GM23248 (cell line): ENCODE measurements at regions not wholly inside any gene's neighbourhood (a gene's known extent, or its start where the extent isn't known, plus 50 kb on each side); places are given as distances from the start of the nearest gene placed in this dataset.

ENCODE experiments used
- DNase-seq: peaks from one replicate; pipeline ENCODE4 v3.0.0-alpha.2; 2015
- H2AFZ ChIP-seq: fragments of 200-600 bp; sonication (generic); 2 replicates; pipeline ENCODE4 v1.6.1; 2016; ENCODE audit warnings: antibody characterized with exemption
- H3F3A ChIP-seq: fragments of 200-600 bp; sonication (generic); 2 replicates; pipeline ENCODE4 v1.6.1; 2016; ENCODE audit warnings: mild to moderate bottlenecking, antibody characterized with exemption, mixed run types; ENCODE audit not compliant: insufficient read depth
- H3K27ac ChIP-seq: fragments of 200-600 bp; sonication (generic); 2 replicates; pipeline ENCODE4 v1.5.1; 2016; ENCODE audit warnings: mild to moderate bottlenecking
- H3K27me3 ChIP-seq: fragments of 200-600 bp; sonication (generic); replicated peaks from 2 replicates; pipeline ENCODE4 v1.6.1; 2016; ENCODE audit warnings: mild to moderate bottlenecking; ENCODE audit not compliant: insufficient read depth
- H3K36me3 ChIP-seq: fragments of 200-600 bp; sonication (generic); 2 replicates; pipeline ENCODE4 v1.6.1; 2016; ENCODE audit warnings: low read depth, mild to moderate bottlenecking
- H3K4me1 ChIP-seq: fragments of 200-600 bp; sonication (generic); 2 replicates; pipeline ENCODE4 v1.6.1; 2016; ENCODE audit warnings: mild to moderate bottlenecking; ENCODE audit not compliant: insufficient read depth
- H3K4me2 ChIP-seq: fragments of 200-600 bp; sonication (generic); one replicate; pipeline ENCODE4 v1.6.1; 2016; ENCODE audit warnings: mild to moderate bottlenecking; ENCODE audit not compliant: unreplicated experiment
- H3K4me3 ChIP-seq: fragments of 200-600 bp; sonication (generic); 2 replicates; pipeline ENCODE4 v1.5.1; 2016; ENCODE audit warnings: mild to moderate bottlenecking
- H3K79me2 ChIP-seq: fragments of 200-600 bp; sonication (generic); 2 replicates; pipeline ENCODE4 v1.6.1; 2016; ENCODE audit warnings: mild to moderate bottlenecking; ENCODE audit not compliant: insufficient read depth
- H3K9ac ChIP-seq: fragments of 200-600 bp; sonication (generic); 2 replicates; pipeline ENCODE4 v1.6.1; 2016; ENCODE audit warnings: mild to moderate bottlenecking
- H3K9me2 ChIP-seq: fragments of 200-600 bp; sonication (generic); 2 replicates; pipeline ENCODE4 v1.6.1; 2016; ENCODE audit warnings: mixed run types, mild to moderate bottlenecking, moderate library complexity; ENCODE audit not compliant: insufficient read depth
- H3K9me3 ChIP-seq: fragments of 200-600 bp; sonication (generic); one replicate; pipeline ENCODE4 v1.6.1; 2017; ENCODE audit warnings: low read depth
- H4K20me1 ChIP-seq: fragments of 200-600 bp; sonication (generic); 2 replicates; pipeline ENCODE4 v1.6.0; 2016; ENCODE audit not compliant: insufficient read depth
- EZH2 ChIP-seq: fragments of 200-600 bp; sonication (generic); IDR thresholded peaks from 2 replicates; pipeline ENCODE4 v1.6.1; 2018; ENCODE audit warnings: antibody characterized with exemption, mild to moderate bottlenecking; ENCODE audit not compliant: insufficient read depth, poor library complexity, severe bottlenecking
- EZH2phosphoT487 ChIP-seq: fragments of 200-600 bp; sonication (generic); IDR thresholded peaks from 2 replicates; pipeline ENCODE4 v1.6.1; 2018; ENCODE audit warnings: antibody characterized with exemption, moderate library complexity, mild to moderate bottlenecking, low read depth; ENCODE audit not compliant: insufficient read depth
- WGBS, 2 experiments: methylation state at CpG; one replicate each; pipeline ENCODE4 v1.1.6; 2015 to 2017; ENCODE audit warnings: low lambda C conversion rate in 2 of 2, low coverage in 1 of 2; ENCODE audit errors: missing lambda C conversion rate in 2 of 2; 5-methylcytosine and 5-hydroxymethylcytosine counted together
- in situ Hi-C: fragments of 300-500 bp; cut with MboI; formaldehyde crosslinking; loops from 2 replicates; pipeline ENCODE4 v1.15.0; 2020

DNA sequence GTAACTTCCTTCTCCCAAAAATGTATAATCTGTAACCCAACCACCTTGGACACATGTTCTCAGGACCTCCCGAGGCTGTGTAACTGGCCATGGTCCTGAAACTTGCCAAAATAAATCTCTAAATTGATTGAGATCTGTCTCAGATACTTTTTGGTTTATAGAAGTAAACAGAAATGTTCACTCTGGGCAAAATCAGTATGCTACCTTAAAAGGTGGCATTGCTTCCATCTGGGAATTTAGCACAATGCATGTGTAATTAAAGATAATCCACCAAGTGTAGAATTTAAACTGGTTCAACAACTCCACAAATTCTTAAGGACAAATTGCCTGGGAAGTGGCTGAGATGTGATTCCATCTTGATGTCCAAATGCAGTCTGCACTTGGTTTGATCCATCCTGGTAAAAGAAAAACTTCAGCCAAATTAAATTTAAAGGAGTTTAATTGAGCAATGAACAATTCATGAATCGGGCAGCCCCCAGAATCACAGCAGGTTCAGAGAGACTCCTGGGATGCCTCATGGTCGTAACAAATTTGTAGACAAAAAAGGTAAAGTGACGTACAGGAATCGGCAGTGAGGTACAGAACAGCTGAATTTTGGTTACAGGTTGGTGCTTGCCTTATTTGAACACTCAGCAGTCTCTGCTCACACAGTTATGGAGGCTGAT, 102.6 kb upstream of the PFKP start:
- DNase-seq = no peak
- peaks cover 18% of the 10 kb centered on the region for H3K27me3 ChIP-seq
- H3K9me2 ChIP-seq = no peaks in the 10 kb centered on the region
- H3K27ac ChIP-seq = no peak overlapping the region
- H3K9me3 ChIP-seq = no peaks in the 10 kb centered on the region
- H3K79me2 ChIP-seq = no peaks in the 10 kb centered on the region
- no peak overlapping the region for H3K4me3 ChIP-seq
- H3K4me2 ChIP-seq = no peak overlapping the region
- no peaks in the 10 kb centered on the region for H3K36me3 ChIP-seq
- TF ChIP-seq EZH2 (no peak), EZH2phosphoT487 (no peak)
- 20 to 25% methylated on average over 5 of the region's 5 CpGs for WGBS, 2 experiments
- in situ Hi-C loops = no loop called here
- peaks cover 10% of the 10 kb centered on the region for H3K4me1 ChIP-seq
- H3F3A ChIP-seq = peaks cover 12% of the 10 kb centered on the region
- no peaks in the 10 kb centered on the region for H4K20me1 ChIP-seq
- H3K9ac ChIP-seq = no peak overlapping the region
- H2AFZ ChIP-seq = no peak overlapping the region

DNA sequence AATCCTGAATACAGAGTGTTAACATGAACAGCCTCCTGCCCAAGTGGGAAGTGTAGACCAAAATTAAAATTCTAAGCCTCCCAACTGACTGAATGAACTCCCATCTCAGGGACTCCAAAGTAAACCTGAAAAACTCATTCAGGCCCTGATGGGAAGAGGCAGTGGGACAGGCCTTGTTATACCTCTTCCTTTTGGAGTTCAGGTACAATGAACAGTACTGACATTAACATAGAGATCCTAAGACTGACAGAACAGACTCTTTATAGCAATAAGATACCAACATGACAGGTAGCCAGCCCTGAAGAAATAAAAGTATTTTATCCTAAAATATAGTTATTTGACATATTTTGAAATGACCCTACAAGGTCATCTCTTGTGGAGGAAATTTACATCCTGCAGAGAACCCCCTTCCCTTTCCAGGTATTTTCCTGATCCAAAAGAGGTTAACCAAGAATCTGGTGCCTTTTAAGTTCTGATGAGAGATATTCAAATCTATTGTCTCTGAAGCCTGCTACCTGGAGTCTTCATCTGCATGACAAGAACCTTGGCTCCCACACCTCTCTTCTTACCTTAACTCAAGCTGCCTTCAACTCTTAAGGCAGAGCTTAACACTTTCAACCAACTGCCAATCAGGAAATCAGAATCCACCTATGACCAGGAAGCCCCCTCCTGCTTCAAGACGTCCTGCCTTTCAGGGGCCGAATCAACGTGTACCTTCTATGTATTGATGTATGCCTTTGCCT, 103.3 kb upstream of the PFKP start:
- 31% methylated on average over 3 of the region's 3 CpGs for WGBS, 2 experiments
- no peak overlapping the region for H2AFZ ChIP-seq
- H3K9me3 ChIP-seq = no peaks in the 10 kb centered on the region
- peaks cover 18% of the 10 kb centered on the region for H3K27me3 ChIP-seq
- no peaks in the 10 kb centered on the region for H3K36me3 ChIP-seq
- H3K27ac ChIP-seq = no peak overlapping the region
- H3K4me2 ChIP-seq = no peak overlapping the region
- H3K9me2 ChIP-seq = no peaks in the 10 kb centered on the region
- H3K79me2 ChIP-seq = no peaks in the 10 kb centered on the region
- no peak overlapping the region for H3K9ac ChIP-seq
- peaks cover 10% of the 10 kb centered on the region for H3F3A ChIP-seq
- DNase-seq = no peak
- H3K4me3 ChIP-seq = no peak overlapping the region
- TF ChIP-seq EZH2 (no peak), EZH2phosphoT487 (no peak)
- no peaks in the 10 kb centered on the region for H4K20me1 ChIP-seq
- peaks cover 9% of the 10 kb centered on the region for H3K4me1 ChIP-seq
- in situ Hi-C loops = no loop called here

DNA sequence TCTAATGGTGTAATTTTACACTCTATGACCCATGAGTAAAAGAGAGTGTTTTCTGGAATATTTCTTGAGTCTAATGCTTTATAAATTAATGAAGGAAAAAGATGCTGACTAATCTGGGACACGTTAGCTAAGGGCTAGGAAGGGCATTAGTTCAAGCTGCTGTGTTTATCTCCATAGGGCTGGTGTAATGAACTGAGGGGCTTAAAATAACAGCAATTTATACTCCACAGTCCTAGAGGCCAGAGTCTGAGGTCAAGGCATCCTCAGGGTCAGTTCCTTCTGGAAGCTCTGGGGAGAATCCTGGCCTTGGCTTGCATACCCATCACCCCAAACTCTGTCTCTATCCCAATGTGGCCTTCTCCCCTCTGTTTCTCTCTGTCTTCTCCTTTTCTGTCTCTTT, 105.2 kb upstream of the PFKP start:
- Histone ChIP-seq H4K20me1 (no peaks in the 10 kb centered on the region), H3K79me2 (no peaks in the 10 kb centered on the region), H3K9me2 (no peaks in the 10 kb centered on the region), H2AFZ (no peak overlapping the region), H3K9ac (no peak overlapping the region), H3K9me3 (no peaks in the 10 kb centered on the region), H3K27me3 (peaks cover 16% of the 10 kb centered on the region), H3K4me2 (no peak overlapping the region), H3K4me1 (no peaks in the 10 kb centered on the region), H3K4me3 (no peak overlapping the region), H3K27ac (no peak overlapping the region), H3K36me3 (no peaks in the 10 kb centered on the region), H3F3A (no peaks in the 10 kb centered on the region)
- DNase-seq = no peak
- in situ Hi-C loops = no loop called here
- TF ChIP-seq EZH2 (no peak), EZH2phosphoT487 (no peak)
- WGBS, 2 experiments = 43 to 64% methylated on average over 1 of the region's 1 CpG

DNA sequence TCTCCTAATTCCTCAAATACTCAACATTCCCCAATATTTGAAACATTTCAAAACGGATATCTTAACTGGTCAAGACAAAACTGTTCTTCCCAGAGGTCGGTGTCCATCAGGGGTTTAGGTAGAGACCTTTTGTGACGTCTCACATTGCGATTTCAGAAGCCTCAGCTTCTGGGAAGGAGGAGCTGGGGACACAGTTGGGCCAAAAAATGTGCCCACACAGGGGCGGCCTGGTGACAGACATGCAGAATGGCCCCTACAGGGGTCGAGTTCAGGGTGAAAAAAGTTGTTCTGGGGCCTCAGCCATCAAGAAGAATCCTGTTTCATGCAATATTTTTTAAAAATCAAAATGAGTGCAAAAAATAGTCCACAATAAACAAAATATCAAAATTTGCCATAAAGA, 108.7 kb upstream of the PFKP start:
- Histone ChIP-seq H3K27ac (no peak overlapping the region), H3K36me3 (no peaks in the 10 kb centered on the region), H3K9me3 (no peaks in the 10 kb centered on the region), H3K4me2 (no peak overlapping the region), H3K4me3 (no peak overlapping the region), H3F3A (no peaks in the 10 kb centered on the region), H2AFZ (no peak overlapping the region), H3K27me3 (peaks cover 8% of the 10 kb centered on the region), H3K79me2 (no peaks in the 10 kb centered on the region), H4K20me1 (no peaks in the 10 kb centered on the region), H3K4me1 (no peaks in the 10 kb centered on the region), H3K9me2 (no peaks in the 10 kb centered on the region), H3K9ac (no peak overlapping the region)
- WGBS, 2 experiments = 35 to 51% methylated on average over 6 of the region's 6 CpGs
- in situ Hi-C loops = no loop called here
- no peak for TF ChIP-seq EZH2
- no peak for TF ChIP-seq EZH2phosphoT487
- DNase-seq = no peak
